ENCODE measurements at regions not wholly inside any gene's neighbourhood (a gene's known extent, or its start where the extent isn't known, plus 50 kb on each side); places are given as distances from the start of the nearest gene placed in this dataset.

DNA sequence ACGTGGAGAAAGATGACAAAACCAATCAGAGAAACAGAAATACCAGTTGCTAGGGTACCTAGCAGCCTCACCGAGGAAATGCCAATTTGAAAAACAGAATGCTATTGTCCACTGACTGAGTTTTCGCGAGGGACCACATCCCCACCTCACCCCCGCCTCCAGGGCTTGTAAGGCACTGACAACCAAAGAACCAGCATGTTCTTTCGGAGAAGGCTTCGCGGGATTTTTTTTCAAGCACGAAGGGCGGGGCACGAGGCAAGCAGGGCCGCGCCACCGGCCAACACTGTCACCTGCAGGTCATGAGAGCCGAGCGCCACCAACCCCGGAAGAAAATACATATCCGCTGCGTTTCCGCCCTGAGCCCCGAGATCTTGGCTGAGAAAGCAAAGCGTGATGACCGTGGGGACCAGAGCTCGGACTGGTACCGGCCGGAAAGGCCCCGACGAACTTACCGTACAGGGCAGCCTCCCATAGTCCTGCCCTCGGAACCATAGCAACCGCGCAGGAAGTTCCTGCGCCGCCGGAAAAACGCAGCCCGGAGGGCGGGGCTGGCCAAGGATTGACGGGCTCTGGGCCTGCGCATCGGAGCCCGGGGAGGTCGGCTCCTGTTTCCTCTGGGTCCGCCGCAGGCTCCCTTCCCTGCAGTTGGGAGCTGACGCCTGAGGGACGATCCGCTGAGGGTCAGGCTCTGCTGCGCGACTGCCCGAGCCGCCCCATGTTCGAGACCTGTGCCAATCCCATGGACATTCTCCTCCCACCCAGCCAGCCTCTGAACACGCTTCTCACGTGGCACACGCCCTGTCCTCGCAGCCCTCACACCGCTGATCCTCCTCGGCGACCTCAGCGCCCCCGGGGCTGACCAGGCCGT, 59.2 kb upstream of the PAGE5 start:
- TF ChIP-seq USF1 (IDR thresholded peaks at IDR 0.05; ENCODE audit: borderline replicate concordance, low read depth) (no peak; the same call in 1 of the 2 replicates), CTCF (IDR thresholded peaks at IDR 0.05) (peak; percentile 74), CHD2 (IDR thresholded peaks at IDR 0.05; ENCODE audit: low read length, partially characterized antibody) (peak; percentile 8), GATA2 (CRISPR knock-in tag; IDR thresholded peaks at IDR 0.05) (no peak), POLR2AphosphoS5 (IDR thresholded peaks at IDR 0.05; ENCODE audit: low read depth, low read length) (peak; percentile 85)
